NCI-H1048 (cell line): ENCODE measurements at regions not wholly inside any gene's neighbourhood (a gene's known extent, or its start where the extent isn't known, plus 50 kb on each side); places are given as distances from the start of the nearest gene placed in this dataset.

Experiments
- DNase-seq: peaks from one replicate; lab custom pipeline; 2025; lab: John Stamatoyannopoulos, UW

- DNase-seq = no peak
Observed at GRCh38 chr3:64311424-64312061, 86.3 kb upstream of the PRICKLE2 start.

- no peak for DNase-seq
Observed at GRCh38 chr3:64308931-64309330, 83.7 kb upstream of the PRICKLE2 start.

DNA sequence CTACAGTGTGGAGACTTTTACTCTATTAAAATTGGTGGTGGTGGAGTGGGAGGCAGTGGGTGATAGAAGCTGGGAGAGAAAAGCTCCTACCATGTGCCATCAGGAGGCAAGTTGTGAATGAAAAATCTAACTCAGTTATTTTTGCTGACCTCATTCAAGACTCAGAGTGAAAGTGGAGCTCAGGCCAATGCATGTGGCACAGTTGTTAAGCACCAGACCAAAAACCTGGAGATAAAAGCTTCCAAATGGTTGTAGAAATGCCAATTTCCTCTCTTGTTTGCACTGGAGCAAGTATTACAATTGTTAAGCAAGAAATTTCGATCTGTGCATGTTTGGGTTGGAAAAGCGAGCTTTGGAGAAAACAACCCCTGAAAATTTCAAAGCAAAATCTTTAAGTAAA, 81.5 kb upstream of the PRICKLE2 start:
- DNase-seq = no peak

DNA sequence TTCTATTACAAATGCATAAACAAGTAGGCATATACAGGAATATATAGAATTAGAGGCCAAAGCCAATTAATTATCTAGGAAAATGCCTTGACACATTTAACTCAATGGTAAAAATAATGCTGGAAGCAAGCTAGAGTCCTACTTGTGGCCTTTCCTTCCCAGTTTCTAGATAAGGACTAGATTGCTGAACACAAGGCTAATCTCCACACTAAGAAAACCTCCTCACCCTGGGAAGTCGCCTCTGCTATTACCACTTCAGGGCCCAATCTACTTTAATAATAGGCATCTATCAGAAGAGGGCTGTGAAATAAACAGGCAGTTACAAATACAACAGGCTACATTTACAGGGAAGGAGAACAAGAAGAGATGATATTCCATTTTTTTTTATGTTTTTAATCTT, 80.5 kb upstream of the PRICKLE2 start:
- DNase-seq = no peak

- no peak for DNase-seq
Observed at GRCh38 chr3:64304828-64305410, 79.7 kb upstream of the PRICKLE2 start.

DNA sequence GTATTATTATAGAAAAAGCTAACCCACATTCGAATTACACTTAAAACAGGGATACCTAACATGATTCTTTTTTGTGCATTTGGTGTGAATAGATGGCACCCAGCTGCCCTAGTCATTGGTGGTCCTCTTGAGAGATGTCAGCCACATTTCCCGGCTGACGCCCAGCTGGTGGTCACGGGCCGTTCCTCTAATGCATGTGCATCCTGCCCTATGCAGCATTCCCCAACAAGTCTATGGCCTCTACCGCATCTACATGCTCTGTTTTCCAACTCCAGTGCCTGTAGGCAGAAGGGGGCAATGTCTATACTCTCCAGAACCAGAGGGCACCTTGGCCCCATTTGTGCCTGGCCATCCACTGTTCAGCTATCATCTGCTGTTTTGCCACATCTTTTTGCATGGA, 78.6 kb upstream of the PRICKLE2 start:
- no peak for DNase-seq

- DNase-seq = no peak
Observed at GRCh38 chr3:64303401-64303800, 78.1 kb upstream of the PRICKLE2 start.

GRCh38 chr3:64301476-64301875, 76.2 kb upstream of the PRICKLE2 start:
- no peak for DNase-seq

- no peak for DNase-seq
Observed at GRCh38 chr3:64300790-64301423, 75.6 kb upstream of the PRICKLE2 start.

DNA sequence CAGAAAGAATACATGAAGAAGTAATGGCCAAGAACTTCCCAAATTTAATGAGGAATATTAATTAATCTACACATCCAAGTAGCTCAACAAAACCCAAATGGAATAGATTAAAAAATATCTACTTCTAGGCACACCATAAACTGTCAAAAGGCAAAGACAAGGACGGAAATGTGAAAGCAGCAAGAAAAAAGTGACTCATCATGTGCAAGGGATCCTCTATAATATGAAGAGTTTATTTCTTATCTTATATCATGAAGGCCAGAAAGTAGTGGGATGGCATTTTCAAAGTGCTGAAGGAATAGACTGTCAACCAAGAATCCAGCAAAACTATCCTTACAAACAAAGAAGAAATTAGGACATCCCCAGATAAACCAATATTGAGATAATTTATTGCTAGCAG, 73.9 kb upstream of the PRICKLE2 start:
- no peak for DNase-seq

- DNase-seq = no peak
Observed at GRCh38 chr3:64297563-64297962, 72.3 kb upstream of the PRICKLE2 start.

DNA sequence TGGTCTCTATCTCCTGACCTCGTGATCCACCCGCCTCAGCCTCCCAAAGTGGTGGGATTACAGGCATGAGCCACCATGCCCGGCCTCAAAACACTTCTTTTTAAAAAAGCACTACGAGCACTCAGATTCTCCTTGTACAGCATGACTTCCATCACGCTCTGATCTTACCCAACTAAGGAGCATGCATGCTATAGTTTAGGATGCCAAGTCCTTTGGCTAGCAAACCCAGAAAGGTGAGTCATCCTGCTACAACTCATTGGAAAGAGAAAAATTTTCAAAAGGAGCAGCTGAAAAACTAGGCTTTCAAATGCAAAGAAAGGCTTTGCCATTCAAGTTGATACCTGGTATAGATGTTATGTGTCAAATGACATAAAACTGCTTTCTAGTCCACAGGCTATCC, 70.3 kb upstream of the PRICKLE2 start:
- no peak for DNase-seq

GRCh38 chr3:64294771-64295170, 69.5 kb upstream of the PRICKLE2 start:
- DNase-seq = no peak

DNA sequence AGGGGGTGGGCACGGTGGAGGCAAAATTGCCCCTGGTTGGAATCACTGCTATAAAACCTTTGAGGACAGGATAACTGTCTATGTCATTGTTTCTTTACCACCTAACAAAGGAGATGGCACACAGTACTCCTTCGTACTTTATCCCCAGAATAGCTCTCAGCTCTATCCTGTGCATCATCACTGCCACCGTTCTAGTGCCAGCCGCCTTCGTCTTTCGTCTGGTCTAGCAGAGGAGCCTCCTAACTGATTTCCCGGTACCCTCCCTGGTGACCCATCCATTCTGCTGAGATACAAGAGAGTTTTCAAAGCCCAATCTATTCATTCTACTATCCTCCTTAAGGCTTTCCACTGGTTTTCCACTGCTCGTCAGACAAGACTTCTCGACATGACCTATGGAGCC, 67.9 kb upstream of the PRICKLE2 start:
- no peak for DNase-seq

DNA sequence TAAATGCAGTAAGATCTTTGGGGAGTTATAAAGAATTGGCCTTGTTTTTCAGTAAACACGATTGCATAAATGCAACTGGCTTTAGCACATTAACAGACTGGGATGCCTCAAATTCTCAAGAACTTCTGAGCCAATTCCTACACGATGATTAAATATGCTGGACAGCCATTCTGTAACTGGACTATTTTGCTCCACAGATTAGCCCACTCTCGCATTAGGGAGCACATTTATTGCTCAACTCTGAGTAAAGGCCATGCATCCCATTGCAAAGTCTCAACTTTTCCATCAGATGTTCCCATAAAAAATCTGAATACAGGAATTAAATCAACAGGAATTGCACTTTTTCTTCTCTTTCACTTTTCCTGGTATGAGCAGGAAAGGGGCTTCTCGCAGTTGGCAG, 66.7 kb upstream of the PRICKLE2 start:
- no peak for DNase-seq

- DNase-seq = no peak
Observed at GRCh38 chr3:64291345-64291744, 66.1 kb upstream of the PRICKLE2 start.

- no peak for DNase-seq
Observed at GRCh38 chr3:64290864-64291263, 65.6 kb upstream of the PRICKLE2 start.

GRCh38 chr3:64290161-64290560, 64.9 kb upstream of the PRICKLE2 start:
- DNase-seq = no peak

GRCh38 chr3:64289622-64290021, 64.4 kb upstream of the PRICKLE2 start:
- no peak for DNase-seq

DNA sequence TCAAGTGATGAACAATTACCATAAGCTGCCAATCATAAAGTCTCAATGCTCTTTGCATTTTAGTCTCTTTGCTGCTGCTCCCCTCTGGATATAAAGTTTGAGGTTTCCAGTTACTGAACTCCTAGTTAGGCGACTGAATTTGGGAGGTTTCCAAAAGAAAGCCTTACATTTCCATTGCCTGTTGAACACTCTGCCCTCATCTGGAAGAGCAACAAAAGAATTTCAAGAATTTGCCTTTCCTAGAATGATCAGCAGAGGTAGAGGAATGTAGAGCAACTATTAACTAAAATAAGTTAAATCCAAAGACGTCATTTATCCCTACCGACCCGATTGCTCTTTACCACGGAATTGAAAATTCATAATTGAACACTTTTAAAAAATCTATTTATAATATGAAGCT, 53.4 kb upstream of the PRICKLE2 start:
- no peak for DNase-seq

GRCh38 chr3:64276131-64276530, 50.9 kb upstream of the PRICKLE2 start:
- no peak for DNase-seq
